ENCODE measurements at regions not wholly inside any gene's neighbourhood (a gene's known extent, or its start where the extent isn't known, plus 50 kb on each side); places are given as distances from the start of the nearest gene placed in this dataset.

GRCh38 chr9:89684218-89684617 is 79.4 kb downstream of the GADD45G start (continued):
- TF ChIP-seq RAD21 (IDR thresholded peaks at IDR 0.05 in 1 of 2, conservative IDR thresholded peaks at IDR 0.05 in 1 of 2; ENCODE audit: low read depth in 2 of 2, low read length in 2 of 2) (no peak), BRCA1 (IDR thresholded peaks at IDR 0.05; ENCODE audit: low read depth, low read length) (no peak), MAX (IDR thresholded peaks at IDR 0.05) (no peak), BACH1 (IDR thresholded peaks at IDR 0.05; ENCODE audit: low read length) (no peak), CHD7 (IDR thresholded peaks at IDR 0.05; ENCODE audit: insufficient replicate concordance, low read length) (no peak)

All from H1 (cell line).